Activated B cell treated with CpG ODN at 0.5 μM for 24 hours (primary cell): ENCODE measurements at regions not wholly inside any gene's neighbourhood (a gene's known extent, or its start where the extent isn't known, plus 50 kb on each side); places are given as distances from the start of the nearest gene placed in this dataset.
"Not testable (repeated sequence)": the region's sequence is repeated elsewhere in the genome, so short reads cannot be mapped to it uniquely, and the experiment has no call there.

Experiments
- ATAC-seq: fragments of 200-7000 bp; cut with Tn5 transposase; one replicate; pipeline ENCODE4 v1.10.0; 2021; ENCODE audit warnings: low read depth, mild to moderate bottlenecking, moderate library complexity
- CTCF ChIA-PET: fragments of 350-600 bp; sonication (Branson Sonifier 250); formaldehyde crosslinking; loops from one replicate; lab custom pipeline; 2021; ENCODE audit warnings: antibody characterized with exemption; lab: Charles Lee
- POLR2A ChIA-PET: fragments of 350-600 bp; sonication (Branson Sonifier 250); formaldehyde crosslinking; loops from one replicate; lab custom pipeline; 2021; ENCODE audit warnings: antibody characterized with exemption; lab: Charles Lee
- DNase-seq: peaks from one replicate; pipeline ENCODE4 v3.0.0; 2022
- H3K27ac Mint-ChIP-seq: one replicate; pipeline ENCODE4 v1.8.0; 2020; ENCODE audit warnings: mixed read lengths
- H3K27me3 Mint-ChIP-seq: one replicate; pipeline ENCODE4 v1.8.0; 2021; ENCODE audit warnings: mixed read lengths
- H3K36me3 Mint-ChIP-seq: one replicate; pipeline ENCODE4 v1.8.0; 2021; ENCODE audit warnings: low read depth, mixed read lengths
- H3K4me1 Mint-ChIP-seq: one replicate; pipeline ENCODE4 v1.8.0; 2021; ENCODE audit warnings: mixed read lengths
- H3K4me3 Mint-ChIP-seq: one replicate; pipeline ENCODE4 v1.8.0; 2020; ENCODE audit warnings: mild to moderate bottlenecking, mixed read lengths
- H3K9me3 Mint-ChIP-seq: one replicate; pipeline ENCODE4 v1.8.0; 2020; ENCODE audit warnings: mixed read lengths
- CTCF ChIP-seq: fragments of 200-600 bp; IDR thresholded peaks from one replicate; pipeline ENCODE4 v1.8.0; 2022; ENCODE audit warnings: antibody characterized with exemption, mild to moderate bottlenecking
- intact Hi-C: fragments of 100-400 bp; cut with micrococcal nuclease; formaldehyde crosslinking; loops from one replicate; pipeline ENCODE4 v1.15.1; 2024

DNA sequence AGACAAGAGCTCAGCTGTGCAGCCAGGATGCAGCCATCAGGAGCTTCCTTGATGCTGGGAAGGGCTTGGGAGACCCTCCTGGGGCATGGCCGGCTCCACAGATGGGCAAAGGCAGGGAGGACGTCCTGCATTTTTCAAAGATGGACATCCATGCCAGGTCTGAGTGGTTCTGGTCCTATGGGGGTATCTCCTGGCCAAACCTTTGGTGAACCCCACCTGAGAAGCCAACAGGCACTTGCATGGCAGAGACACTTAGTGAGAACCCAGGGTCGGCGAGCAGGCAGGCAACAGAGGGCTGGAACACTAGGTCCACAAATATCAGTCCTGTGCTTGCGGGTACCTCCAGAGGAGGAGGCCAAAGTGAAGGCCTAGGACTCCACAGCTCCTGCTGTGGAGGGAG is 70.0 kb downstream of the KCTD15 start:
- DNase-seq (no peak), ATAC-seq (no peak)
- no peak for TF ChIP-seq CTCF
- Mint-ChIP-seq H3K27me3 (peaks cover 3% of the 10 kb centered on the region), H3K9me3 (no peaks in the 10 kb centered on the region), H3K27ac (no peak overlapping the region), H3K4me3 (no peak overlapping the region), H3K36me3 (no peaks in the 10 kb centered on the region), H3K4me1 (no peaks in the 10 kb centered on the region)
- CTCF ChIA-PET: no interaction called here
- POLR2A ChIA-PET: no interaction called here
- intact Hi-C loops: no loop called here

GRCh38 chr19:33868076-33868735 is 71.5 kb downstream of the KCTD15 start:
- intact Hi-C loops: no loop called here
- Mint-ChIP-seq H3K4me3 (no peak overlapping the region), H3K27ac (no peak overlapping the region), H3K9me3 (no peaks in the 10 kb centered on the region), H3K4me1 (no peaks in the 10 kb centered on the region), H3K36me3 (no peaks in the 10 kb centered on the region), H3K27me3 (peaks cover 3% of the 10 kb centered on the region)
- ATAC-seq (no peak), DNase-seq (no peak)
- POLR2A ChIA-PET: no interaction called here
- TF ChIP-seq CTCF: no peak
- CTCF ChIA-PET: no interaction called here

DNA sequence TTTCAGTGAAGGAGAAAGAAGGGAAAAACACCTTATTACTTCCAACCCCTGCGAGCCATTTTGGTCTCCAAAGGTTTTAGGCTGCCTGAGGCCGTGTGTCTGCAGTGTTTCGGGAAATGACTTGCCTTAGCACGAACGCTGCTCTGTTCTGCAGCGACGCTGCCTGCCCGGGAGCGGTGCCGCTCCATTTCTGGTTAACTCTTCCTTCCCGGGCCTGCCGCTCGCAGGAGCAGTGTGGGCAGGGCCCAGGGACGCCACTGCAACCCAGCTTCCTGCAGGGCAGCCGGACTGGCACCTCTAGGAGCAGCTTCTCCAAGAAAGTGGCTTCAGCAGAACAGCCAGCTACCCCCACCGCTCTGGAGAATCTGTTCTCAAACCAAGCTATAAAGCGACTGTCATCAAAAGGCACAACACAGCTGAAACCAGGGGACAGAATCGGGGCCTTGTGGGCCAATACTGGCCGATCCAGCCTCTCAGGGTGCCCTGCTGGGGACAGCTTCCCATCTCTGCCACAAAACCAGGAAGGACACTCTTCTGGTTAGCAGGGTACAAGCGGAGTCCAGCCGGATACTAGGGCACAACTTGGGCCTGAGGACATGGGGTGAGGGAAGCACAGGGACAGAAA is 72.2 kb downstream of the KCTD15 start:
- POLR2A ChIA-PET: no interaction called here
- DNase-seq (no peak), ATAC-seq (no peak)
- no peaks in the 10 kb centered on the region for H3K9me3 Mint-ChIP-seq
- H3K4me1 Mint-ChIP-seq: no peaks in the 10 kb centered on the region
- no peak overlapping the region for H3K4me3 Mint-ChIP-seq
- no peak for TF ChIP-seq CTCF
- peaks cover 9% of the 10 kb centered on the region for H3K27me3 Mint-ChIP-seq
- H3K27ac Mint-ChIP-seq: no peak overlapping the region
- CTCF ChIA-PET: no interaction called here
- no peaks in the 10 kb centered on the region for H3K36me3 Mint-ChIP-seq
- intact Hi-C loops: no loop called here

- ATAC-seq, POLR2A ChIA-PET, intact Hi-C loops, H3K4me3 Mint-ChIP-seq, H3K4me1 Mint-ChIP-seq, H3K27me3 Mint-ChIP-seq, H3K27ac Mint-ChIP-seq, DNase-seq, CTCF ChIA-PET, H3K9me3 Mint-ChIP-seq, H3K36me3 Mint-ChIP-seq: not testable (repeated sequence)
Observed at GRCh38 chr19:33870298-33870932, 73.7 kb downstream of the KCTD15 start.

DNA sequence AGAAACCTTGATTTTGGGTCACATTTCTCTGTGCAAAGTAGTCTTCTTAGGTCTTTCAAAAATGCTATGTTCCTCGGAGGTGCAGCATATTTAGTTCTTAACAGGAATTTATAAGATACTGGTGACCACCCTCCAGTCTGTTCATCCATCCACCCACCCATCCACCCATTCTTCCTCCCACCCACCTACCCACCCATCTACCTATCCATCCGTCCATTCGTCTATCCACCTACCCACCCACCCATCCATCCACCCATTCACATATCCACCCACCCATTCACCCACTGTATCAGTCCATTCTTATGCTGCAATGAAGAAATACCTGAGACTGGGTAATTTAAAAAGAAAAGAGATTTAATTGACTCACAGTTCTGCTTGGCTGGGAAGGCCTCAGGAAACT is 74.9 kb downstream of the KCTD15 start:
- intact Hi-C loops: no loop called here
- no peak for TF ChIP-seq CTCF

More for the DNA sequence above, 74.9 kb downstream of the KCTD15 start:
- H3K27ac Mint-ChIP-seq: no peak overlapping the region
- ChIA-PET CTCF (no interaction called here), POLR2A (no interaction called here)
- no peak overlapping the region for H3K4me3 Mint-ChIP-seq
- H3K4me1 Mint-ChIP-seq: no peaks in the 10 kb centered on the region
- H3K9me3 Mint-ChIP-seq: no peaks in the 10 kb centered on the region
- peaks cover 10% of the 10 kb centered on the region for H3K27me3 Mint-ChIP-seq
- DNase-seq (no peak), ATAC-seq (no peak)
- H3K36me3 Mint-ChIP-seq: no peaks in the 10 kb centered on the region
